ENCODE measurements at regions not wholly inside any gene's neighbourhood (a gene's known extent, or its start where the extent isn't known, plus 50 kb on each side); places are given as distances from the start of the nearest gene placed in this dataset.

- Histone ChIP-seq H4K20me1 (ENCODE audit: insufficient read depth, poor library complexity, severe bottlenecking) (no peaks in the 10 kb centered on the region), H2AFZ (no peak overlapping the region), H3K9me3 (ENCODE audit: low read depth) (no peaks in the 10 kb centered on the region), H3K9me2 (replicated peaks; ENCODE audit: insufficient read depth) (no peaks in the 10 kb centered on the region), H3K27ac (no peak overlapping the region), H3K4me3 (no peak overlapping the region), H3K4me1 (ENCODE audit: insufficient read depth) (peaks cover 2% of the 10 kb centered on the region), H3K36me3 (replicated peaks; ENCODE audit: insufficient read depth, low read depth) (no peaks in the 10 kb centered on the region), H3K79me2 (no peaks in the 10 kb centered on the region), H3K27me3 (no peaks in the 10 kb centered on the region), H3K4me2 (no peak overlapping the region)
- DNase-seq (ENCODE audit: low spot score) = no peak
- WGBS (ENCODE audit: low lambda C conversion rate, missing lambda C conversion rate) = 69% methylated on average over 5 of the region's 5 CpGs
- TF ChIP-seq, protein P1, sequence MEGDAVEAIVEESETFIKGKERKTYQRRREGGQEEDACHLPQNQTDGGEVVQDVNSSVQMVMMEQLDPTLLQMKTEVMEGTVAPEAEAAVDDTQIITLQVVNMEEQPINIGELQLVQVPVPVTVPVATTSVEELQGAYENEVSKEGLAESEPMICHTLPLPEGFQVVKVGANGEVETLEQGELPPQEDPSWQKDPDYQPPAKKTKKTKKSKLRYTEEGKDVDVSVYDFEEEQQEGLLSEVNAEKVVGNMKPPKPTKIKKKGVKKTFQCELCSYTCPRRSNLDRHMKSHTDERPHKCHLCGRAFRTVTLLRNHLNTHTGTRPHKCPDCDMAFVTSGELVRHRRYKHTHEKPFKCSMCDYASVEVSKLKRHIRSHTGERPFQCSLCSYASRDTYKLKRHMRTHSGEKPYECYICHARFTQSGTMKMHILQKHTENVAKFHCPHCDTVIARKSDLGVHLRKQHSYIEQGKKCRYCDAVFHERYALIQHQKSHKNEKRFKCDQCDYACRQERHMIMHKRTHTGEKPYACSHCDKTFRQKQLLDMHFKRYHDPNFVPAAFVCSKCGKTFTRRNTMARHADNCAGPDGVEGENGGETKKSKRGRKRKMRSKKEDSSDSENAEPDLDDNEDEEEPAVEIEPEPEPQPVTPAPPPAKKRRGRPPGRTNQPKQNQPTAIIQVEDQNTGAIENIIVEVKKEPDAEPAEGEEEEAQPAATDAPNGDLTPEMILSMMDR (IDR thresholded peaks at IDR 0.05; ENCODE audit: poor library complexity) = no peak
- no peak for TF ChIP-seq EZH2 (IDR thresholded peaks at IDR 0.05; ENCODE audit: borderline replicate concordance)
- no peak for TF ChIP-seq EZH2phosphoT487 (IDR thresholded peaks at IDR 0.05; ENCODE audit: low read depth, severe bottlenecking, unreplicated experiment)
Observed at GRCh38 chr2:64196963-64197362, 52.7 kb upstream of the PELI1 start.

DNA sequence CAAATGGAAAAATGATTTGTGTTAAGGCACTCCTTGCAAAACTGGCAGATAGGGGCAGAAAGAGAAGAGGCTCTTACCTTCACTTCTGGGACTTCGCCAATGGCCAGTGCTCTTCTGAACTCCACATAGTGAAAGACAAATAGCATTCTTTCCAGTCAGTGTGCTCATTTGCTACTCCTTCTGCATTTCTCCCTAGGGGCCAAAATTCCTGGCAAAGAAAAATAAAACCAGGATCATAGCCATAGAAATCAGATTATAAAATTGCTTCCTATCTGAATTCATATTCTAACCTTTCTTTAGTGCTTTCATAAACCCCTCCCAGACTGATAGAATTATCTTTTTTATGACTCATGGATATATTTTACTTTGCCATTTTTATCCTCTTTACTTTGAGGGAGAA lies 56.9 kb upstream of the PELI1 start:
- Histone ChIP-seq H3K9me2 (replicated peaks; ENCODE audit: insufficient read depth) (no peaks in the 10 kb centered on the region), H3K27ac (peak overlapping the region; percentile 85), H3K4me2 (no peak overlapping the region), H4K20me1 (ENCODE audit: insufficient read depth, poor library complexity, severe bottlenecking) (no peaks in the 10 kb centered on the region), H3K9me3 (ENCODE audit: low read depth) (no peaks in the 10 kb centered on the region), H3K4me3 (no peak overlapping the region), H3K79me2 (no peaks in the 10 kb centered on the region), H3K36me3 (replicated peaks; ENCODE audit: insufficient read depth, low read depth) (no peaks in the 10 kb centered on the region), H2AFZ (no peak overlapping the region), H3K27me3 (no peaks in the 10 kb centered on the region), H3K4me1 (ENCODE audit: insufficient read depth) (peaks cover 32% of the 10 kb centered on the region)
- no peak for TF ChIP-seq EZH2 (IDR thresholded peaks at IDR 0.05; ENCODE audit: borderline replicate concordance)
- TF ChIP-seq EZH2phosphoT487 (IDR thresholded peaks at IDR 0.05; ENCODE audit: low read depth, severe bottlenecking, unreplicated experiment) = no peak
- TF ChIP-seq, protein P1 (IDR thresholded peaks at IDR 0.05; ENCODE audit: poor library complexity) = no peak
- DNase-seq (ENCODE audit: low spot score) = no peak
- 87% methylated on average over 1 of the region's 1 CpG for WGBS (ENCODE audit: low lambda C conversion rate, missing lambda C conversion rate)

GRCh38 chr2:64202206-64202845 lies 58.1 kb upstream of the PELI1 start:
- H3K4me1 ChIP-seq (ENCODE audit: insufficient read depth) = peaks cover 32% of the 10 kb centered on the region
- no peaks in the 10 kb centered on the region for H3K36me3 ChIP-seq (replicated peaks; ENCODE audit: insufficient read depth, low read depth)
- TF ChIP-seq, protein P1 (IDR thresholded peaks at IDR 0.05; ENCODE audit: poor library complexity) = no peak
- no peak for TF ChIP-seq EZH2phosphoT487 (IDR thresholded peaks at IDR 0.05; ENCODE audit: low read depth, severe bottlenecking, unreplicated experiment)
- TF ChIP-seq EZH2 (IDR thresholded peaks at IDR 0.05; ENCODE audit: borderline replicate concordance) = no peak
- DNase-seq (ENCODE audit: low spot score) = peak; percentile 73
- H3K4me2 ChIP-seq = peak overlapping the region; percentile 60
- no peaks in the 10 kb centered on the region for H3K79me2 ChIP-seq
- 31% methylated on average over 4 of the region's 4 CpGs for WGBS (ENCODE audit: low lambda C conversion rate, missing lambda C conversion rate)
- H3K27me3 ChIP-seq = no peaks in the 10 kb centered on the region
- no peaks in the 10 kb centered on the region for H3K9me2 ChIP-seq (replicated peaks; ENCODE audit: insufficient read depth)
- H3K9me3 ChIP-seq (ENCODE audit: low read depth) = no peaks in the 10 kb centered on the region
- no peak overlapping the region for H2AFZ ChIP-seq
- no peak overlapping the region for H3K4me3 ChIP-seq
- H4K20me1 ChIP-seq (ENCODE audit: insufficient read depth, poor library complexity, severe bottlenecking) = no peaks in the 10 kb centered on the region
- peak overlapping the region; percentile 91 for H3K27ac ChIP-seq
